HG03159 (cell line): ENCODE measurements at regions not wholly inside any gene's neighbourhood (a gene's known extent, or its start where the extent isn't known, plus 50 kb on each side); places are given as distances from the start of the nearest gene placed in this dataset.

ENCODE experiments used
- ATAC-seq: cut with Tn5 transposase; IDR thresholded peaks from one replicate; pipeline ENCODE4 v1.9.1; 2021; ENCODE audit warnings: mild to moderate bottlenecking, moderate library complexity; ENCODE audit not compliant: unreplicated experiment

- no peak for ATAC-seq
Observed at GRCh38 chr5:68953875-68954617, 139.8 kb upstream of the SLC30A5 start.

GRCh38 chr5:68954618-68954910 lies 139.2 kb upstream of the SLC30A5 start:
- no peak for ATAC-seq

- ATAC-seq, result no peak
Observed at GRCh38 chr5:68957591-68957990, 136.2 kb upstream of the SLC30A5 start.

GRCh38 chr5:68958428-68958827 lies 135.4 kb upstream of the SLC30A5 start:
- no peak for ATAC-seq

- ATAC-seq, result no peak
Observed at GRCh38 chr5:68960456-68960855, 133.4 kb upstream of the SLC30A5 start.

GRCh38 chr5:68960961-68961360 lies 132.9 kb upstream of the SLC30A5 start:
- no peak for ATAC-seq

GRCh38 chr5:68961762-68962161 lies 132.1 kb upstream of the SLC30A5 start:
- ATAC-seq, result no peak

GRCh38 chr5:68962757-68963484 lies 130.9 kb upstream of the SLC30A5 start:
- no peak for ATAC-seq

GRCh38 chr5:68964679-68965078 lies 129.1 kb upstream of the SLC30A5 start:
- no peak for ATAC-seq

GRCh38 chr5:68965926-68966325 lies 127.9 kb upstream of the SLC30A5 start:
- ATAC-seq, result no peak

GRCh38 chr5:68966596-68966995 lies 127.2 kb upstream of the SLC30A5 start:
- no peak for ATAC-seq

- no peak for ATAC-seq
Observed at GRCh38 chr5:68968429-68968828, 125.4 kb upstream of the SLC30A5 start.

GRCh38 chr5:68970617-68971016 lies 123.2 kb upstream of the SLC30A5 start:
- ATAC-seq, result no peak

GRCh38 chr5:68973696-68974095 lies 120.1 kb upstream of the SLC30A5 start:
- no peak for ATAC-seq

GRCh38 chr5:68983043-68983442 lies 110.8 kb upstream of the SLC30A5 start:
- no peak for ATAC-seq

GRCh38 chr5:68983959-68984358 lies 109.9 kb upstream of the SLC30A5 start:
- ATAC-seq, result no peak

- no peak for ATAC-seq
Observed at GRCh38 chr5:68991279-68992084, 102.3 kb upstream of the SLC30A5 start.

- ATAC-seq, result no peak
Observed at GRCh38 chr5:68994645-68995044, 99.2 kb upstream of the SLC30A5 start.

- ATAC-seq, result no peak
Observed at GRCh38 chr5:68995845-68996545, 97.8 kb upstream of the SLC30A5 start.

- ATAC-seq, result no peak
Observed at GRCh38 chr5:68999181-68999580, 94.6 kb upstream of the SLC30A5 start.

- ATAC-seq, result no peak
Observed at GRCh38 chr5:69000216-69000919, 93.4 kb upstream of the SLC30A5 start.
